Head of caudate nucleus (tissue), 42 donors: ENCODE measurements at regions not wholly inside any gene's neighbourhood (a gene's known extent, or its start where the extent isn't known, plus 50 kb on each side); places are given as distances from the start of the nearest gene placed in this dataset.
"Not testable (repeated sequence)": the region's sequence is repeated elsewhere in the genome, so short reads cannot be mapped to it uniquely, and the experiment has no call there.

Experiments
- DNase-seq, 42 donors: peaks; one replicate each; pipeline versions ENCODE4 v3.0.0 to v3.0.0-alpha.2; 2020 to 2021; ENCODE audit warnings: mixed read lengths in 7 of 42
- intact Hi-C: fragments of 100-400 bp; cut with DNase I; formaldehyde crosslinking; loops from one replicate; pipeline ENCODE4 v1.15.0; 2022

DNA sequence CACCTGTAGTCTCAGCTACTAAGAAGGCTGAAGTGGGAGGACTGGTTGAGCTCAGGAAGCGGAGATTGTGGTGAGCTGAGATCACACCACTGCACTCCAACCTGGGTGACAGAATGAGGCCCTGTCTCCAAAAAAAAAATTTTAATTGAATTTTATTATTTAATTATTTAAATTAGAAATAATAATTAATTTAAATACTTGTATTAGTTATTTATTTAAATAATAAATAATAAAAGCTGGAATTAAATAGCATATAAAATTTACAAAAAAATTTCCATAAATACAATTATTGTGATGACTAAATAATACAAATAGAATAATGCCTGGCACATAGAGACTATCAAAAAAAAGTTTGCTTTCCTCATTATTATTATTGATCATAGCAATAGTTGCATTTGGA is 371.5 kb downstream of the KCNA4 start:
- DNase-seq = no peak
- intact Hi-C loops = no loop called here

DNA sequence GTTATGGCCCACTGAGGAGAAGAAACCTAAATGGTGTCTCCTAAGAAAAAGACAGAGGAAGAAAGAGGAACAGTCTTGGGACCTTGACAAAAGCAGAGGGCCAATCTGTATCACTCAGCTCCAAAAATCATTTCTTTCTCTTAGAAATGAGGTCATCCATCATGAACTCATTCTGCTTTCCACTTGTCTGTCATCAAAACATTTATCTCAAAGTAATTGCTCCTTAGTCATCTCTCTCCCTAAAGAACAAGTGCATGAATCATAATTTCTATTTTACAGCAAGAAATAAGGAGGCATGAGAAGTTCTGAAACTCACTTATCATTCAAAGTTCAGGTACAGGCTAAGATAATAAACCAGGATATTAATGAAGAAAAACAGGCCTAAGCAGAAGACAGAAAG is 375.6 kb downstream of the KCNA4 start:
- DNase-seq = peak in 3 of 42 donors; percentile 1 to 6 (median 5)
- intact Hi-C loops = no loop called here

DNA sequence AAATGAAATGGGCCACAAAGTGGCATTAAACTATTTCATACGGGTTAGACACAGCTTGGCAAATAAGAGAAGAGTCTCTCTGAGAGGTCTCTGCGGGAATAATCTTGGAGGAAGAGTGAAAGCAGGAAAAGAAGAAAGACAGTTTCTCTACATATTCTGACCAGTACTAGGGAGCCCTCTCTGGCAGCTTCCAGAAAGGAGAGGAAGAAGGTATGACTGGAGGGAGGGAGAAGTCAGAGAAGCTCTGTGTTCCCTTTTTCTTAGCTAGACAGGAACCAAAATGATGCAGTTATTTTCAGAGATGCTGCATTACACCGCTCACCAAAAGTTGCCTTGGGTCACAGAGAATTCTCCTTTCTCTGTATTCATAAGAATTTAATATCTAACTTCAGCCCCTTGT is 382.1 kb downstream of the KCNA4 start:
- no peak for DNase-seq
- intact Hi-C loops = no loop called here

DNA sequence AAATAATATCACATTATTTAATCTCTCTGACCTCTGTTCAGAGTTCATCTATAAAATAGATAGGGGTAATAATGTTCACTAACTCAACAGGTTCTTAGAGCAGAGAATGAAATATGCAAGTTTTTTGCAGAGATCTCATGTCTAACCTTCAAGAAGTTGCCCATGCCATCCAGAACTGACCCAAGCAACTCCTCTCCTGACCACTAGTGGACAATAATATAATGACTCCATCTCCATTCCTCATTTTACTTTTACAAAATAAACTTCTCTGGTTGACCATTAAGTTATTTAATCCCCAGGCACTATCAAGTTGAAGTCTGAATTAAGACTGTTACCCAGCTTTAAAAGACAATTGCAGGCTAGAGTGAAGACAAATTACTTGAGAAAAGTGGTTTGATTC is 382.6 kb downstream of the KCNA4 start:
- intact Hi-C loops = no loop called here
- DNase-seq = no peak

DNA sequence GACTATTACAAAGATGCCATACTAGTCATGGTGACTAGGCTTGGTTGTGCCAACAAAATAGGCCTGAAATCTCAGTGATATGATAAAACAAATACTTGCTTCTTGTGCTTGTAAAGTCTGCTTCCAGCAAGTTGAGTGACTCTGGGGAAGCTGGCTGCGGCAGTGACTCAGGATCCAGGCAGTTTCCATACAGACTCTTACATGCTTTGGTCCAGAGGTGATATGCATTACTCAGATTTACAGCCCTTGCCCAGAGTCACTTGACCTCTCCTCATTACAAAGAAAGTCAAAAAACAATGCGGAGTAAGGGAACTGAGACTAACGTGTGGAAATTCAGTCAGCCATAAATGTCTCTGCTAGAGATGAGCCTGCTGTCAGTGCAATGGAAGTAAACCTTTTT is 387.5 kb downstream of the KCNA4 start:
- intact Hi-C loops = no loop called here
- DNase-seq = no peak

DNA sequence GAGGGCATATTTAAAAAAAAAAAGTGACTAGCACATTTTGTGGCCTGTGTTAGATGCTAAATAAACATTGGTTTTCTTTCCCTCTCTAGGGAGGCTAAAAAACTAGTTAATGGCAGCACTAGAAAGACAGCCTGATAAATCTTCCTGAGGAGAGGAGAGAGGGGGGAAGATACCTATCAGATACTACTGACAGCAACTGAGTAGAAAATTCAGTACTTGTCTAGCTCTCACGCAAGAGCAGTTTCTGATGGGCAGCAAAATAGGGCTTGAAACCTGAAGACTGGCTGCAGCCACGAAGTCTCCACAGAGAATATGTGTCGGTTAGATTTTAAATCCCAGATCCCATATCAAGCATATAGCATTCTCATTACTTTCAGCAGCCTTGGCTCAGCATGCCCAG is 388.2 kb downstream of the KCNA4 start:
- intact Hi-C loops = no loop called here
- no peak for DNase-seq

DNA sequence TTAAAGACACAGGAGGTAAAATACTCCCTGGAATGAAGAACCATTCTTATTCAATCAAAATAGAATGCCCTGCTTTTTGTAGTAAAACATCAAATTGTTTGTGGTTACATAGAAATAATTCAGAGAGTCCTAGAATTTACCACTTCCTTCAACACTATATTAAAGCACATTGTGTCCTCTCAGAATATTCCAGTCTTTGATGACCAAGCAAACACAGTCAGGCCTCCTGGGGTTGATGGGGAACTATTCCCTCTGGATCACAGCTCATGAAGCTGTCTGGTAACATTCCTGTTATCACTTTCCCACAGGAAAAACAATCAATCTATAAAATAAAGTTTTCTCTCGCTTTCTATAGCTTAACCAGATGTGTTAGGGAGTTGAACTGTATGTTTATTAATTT is 389.3 kb downstream of the KCNA4 start:
- intact Hi-C loops = no loop called here
- DNase-seq = no peak

DNA sequence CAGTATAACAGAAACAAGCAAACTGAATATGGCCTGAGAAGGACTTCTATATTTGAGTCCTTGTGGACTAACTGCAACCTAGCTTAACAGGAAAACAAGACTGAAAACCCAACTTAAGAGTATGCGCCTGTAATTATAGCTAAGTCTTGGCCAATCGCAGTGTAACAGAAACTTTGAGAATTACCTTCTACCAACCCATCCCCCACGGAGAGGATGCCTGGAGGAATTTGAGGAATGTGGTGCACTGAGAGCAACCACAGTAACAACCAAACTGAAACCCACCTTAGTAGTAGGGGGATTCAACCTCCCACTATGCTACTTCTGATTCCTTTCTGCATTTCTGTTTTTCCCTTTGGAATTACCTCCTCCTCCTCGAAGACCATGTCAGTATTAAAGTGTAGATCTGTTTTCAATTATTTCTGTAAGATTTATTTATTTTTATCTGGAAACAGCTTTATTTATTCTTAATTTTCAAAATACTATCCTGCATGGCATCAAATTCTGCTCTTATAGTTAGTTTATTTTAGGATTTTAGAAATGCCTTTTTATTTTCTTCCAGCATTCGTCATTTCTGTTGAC is 393.6 kb downstream of the KCNA4 start:
- DNase-seq = no peak
- intact Hi-C loops = no loop called here

DNA sequence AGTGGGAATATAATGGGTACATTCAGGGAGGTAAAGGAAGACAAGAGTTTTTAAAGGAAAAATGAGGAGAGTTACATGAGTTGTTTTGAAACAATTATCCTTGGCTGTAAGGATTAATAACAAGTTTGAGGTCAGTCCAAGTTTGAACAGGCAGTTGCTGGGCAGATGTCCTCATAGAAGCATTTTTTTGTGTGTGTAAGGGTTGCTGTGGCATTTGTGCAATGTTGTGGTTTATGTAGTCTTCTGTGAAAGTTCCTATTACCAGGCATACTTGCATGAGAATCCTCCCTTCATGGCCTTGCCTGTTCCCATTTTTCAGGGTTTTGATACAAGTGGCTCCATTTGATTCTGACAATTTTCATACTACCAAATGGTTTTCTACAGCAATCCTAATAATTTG is 400.2 kb downstream of the KCNA4 start:
- no peak for DNase-seq
- intact Hi-C loops = no loop called here

DNA sequence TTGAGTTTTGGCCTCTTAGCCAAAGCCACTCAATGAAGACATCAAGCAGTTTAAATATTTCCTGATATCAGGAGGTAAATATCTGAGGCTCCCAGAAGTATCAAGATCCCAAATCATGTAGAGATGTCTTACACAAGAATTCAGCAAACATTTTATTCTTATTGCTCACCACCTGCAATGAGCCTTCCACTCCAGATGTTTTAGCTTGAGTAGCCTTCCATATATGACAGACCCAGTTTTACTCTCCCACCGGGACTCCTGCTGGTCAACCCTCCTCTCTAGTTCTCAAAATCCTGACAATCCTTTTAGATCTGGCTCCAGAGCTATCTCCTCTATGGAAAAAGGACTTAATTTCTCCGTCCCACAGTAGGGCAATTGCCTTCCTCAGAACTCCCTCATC is 404.4 kb downstream of the KCNA4 start:
- intact Hi-C loops = no loop called here
- DNase-seq = no peak

DNA sequence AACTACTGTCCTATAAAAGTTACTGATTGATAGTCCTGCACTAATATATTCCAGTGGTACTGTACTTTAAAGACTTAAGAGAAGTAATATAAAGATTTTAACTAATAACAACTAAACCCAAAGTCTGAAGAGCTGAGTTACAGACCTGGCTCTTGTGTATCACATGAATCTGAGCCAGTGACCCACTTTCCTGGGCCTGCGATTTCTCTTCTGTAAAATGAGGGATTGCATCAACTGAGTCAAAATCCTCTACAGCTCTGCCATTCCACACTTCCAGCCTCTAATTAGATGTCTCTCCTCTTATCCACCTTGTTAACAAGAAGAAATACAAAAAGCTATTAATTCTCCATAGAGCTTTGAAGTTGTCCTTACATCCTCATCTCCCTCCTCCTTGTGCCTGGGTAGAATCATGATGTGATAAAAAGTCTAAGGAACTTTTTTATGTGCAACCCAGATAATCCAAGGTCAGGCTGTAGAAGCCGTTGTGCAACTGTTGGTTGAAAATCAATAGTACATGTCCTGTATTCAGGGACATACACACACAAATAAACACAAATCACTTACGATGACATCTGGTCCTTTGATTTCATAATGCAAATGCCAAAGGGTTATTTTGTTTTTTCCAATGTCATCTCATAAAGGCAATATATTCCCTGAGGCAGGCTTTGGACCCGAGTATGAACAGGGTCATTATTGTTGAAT is 410.3 kb downstream of the KCNA4 start:
- DNase-seq = no peak
- intact Hi-C loops = no loop called here

DNA sequence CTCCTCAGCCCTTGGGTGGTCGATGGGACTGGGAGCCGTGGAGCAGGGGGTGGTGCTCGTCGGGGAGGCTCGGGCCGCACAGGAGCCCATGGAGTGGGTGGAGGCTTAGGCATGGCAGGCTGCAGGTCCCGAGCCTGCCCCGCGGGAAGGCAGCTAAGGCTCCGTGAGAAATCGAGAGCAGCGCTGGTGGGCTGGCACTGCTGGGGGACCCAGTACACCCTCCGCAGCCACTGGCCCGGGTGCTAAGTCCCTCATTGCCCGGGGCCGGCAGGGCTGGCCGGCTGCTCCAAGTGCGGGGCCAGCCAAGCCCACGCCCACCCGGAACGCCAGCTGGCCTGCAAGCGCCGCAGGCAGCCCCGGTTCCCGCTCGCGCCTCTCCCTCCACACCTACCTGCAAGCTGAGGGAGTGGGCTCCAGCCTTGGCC is 416.7 kb downstream of the KCNA4 start:
- DNase-seq, intact Hi-C loops: not testable (repeated sequence)

DNA sequence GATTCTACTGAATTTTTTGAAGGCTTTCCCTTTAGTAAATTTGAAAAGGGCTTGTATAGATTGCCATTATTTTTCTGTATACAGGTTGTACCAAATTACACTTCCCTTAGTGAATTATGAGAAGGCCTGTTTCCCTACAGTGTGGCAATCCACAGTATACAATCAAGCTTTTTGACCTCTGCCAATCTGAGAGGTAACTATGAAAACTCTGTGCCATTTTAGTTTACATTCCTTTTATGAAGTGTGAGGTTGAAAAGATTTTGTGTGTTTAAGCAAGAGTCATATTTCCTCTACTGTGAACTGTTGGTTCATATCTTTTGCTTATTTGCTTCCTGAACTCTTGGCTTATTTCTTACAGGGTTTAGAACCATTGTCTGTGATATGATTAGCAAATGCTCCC is 432.5 kb downstream of the KCNA4 start:
- intact Hi-C loops = no loop called here
- DNase-seq = no peak

DNA sequence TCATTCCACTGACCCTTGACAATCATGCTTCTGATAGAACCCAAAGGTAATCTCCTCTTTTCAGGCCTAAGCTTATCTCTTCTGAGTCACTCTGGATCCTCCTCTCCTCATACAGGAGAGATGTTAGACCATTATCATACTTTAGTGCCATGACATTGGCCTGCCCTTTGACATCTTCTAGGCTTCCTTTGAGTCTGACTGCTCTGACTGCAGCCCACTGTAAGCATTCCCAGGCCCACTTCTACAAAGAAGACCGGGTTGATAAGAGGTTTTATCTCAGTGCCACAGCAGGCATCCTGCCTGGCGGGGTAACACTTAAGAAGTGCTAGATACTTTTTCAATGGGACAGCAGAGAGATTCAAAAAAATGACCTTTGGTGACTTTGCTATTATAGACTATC is 438.0 kb downstream of the KCNA4 start:
- no peak for DNase-seq
- intact Hi-C loops = no loop called here

DNA sequence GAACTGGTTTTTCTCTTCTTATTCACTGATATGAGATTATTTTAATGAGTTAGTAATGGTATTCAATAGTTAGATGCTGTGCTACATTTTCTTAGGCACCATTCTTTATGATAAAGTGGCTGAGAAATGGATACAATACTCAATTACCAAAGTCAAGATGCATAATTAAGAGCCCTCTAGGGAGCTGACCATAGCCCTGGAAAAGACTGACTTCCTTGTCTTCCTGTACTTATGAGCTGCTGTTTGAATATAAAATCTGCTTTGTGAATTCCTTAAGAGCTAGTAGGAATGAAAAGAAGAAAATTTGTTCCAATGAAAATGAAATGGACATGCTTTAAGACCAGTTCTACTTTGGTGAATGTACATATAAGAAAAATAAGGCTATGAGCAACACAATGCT is 452.3 kb downstream of the KCNA4 start:
- intact Hi-C loops = no loop called here
- DNase-seq = no peak

DNA sequence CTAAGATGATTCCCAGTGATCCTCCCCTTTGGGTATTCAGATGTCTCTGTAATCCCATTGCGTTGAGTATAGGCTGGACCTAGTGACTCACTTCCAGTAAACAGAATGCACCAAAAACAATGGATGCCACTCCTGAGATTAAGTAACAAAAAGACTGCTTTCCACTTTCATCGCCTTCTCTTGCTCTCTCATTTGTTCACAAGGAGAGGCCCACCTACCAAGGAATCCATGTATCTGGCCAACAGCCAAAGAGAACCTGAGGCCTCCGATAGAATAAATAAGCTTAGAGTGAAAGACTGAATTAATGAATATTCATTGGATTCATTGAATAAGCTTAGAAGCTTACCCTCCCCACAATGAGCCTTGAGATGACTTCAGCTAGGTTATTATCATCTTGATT is 454.6 kb downstream of the KCNA4 start:
- intact Hi-C loops = no loop called here
- DNase-seq = no peak

DNA sequence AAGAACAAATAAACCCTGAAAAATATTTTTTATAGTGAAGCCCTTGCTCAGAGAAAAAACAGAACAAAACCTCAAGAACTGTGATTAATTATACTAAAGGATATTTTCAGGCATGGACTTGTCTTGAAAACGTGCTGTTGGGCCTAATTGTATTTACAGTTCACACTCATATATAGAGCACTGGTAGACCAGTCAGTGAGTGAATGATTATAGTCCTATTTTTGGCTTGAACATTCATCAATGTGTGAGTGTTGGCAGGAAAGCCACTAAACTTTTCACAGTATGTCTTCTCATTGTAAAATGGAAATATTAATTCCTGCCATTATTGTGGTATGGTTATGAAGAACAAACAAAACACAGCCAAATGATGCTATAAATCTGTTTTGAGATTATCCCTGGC is 462.8 kb downstream of the KCNA4 start:
- DNase-seq = no peak
- intact Hi-C loops = no loop called here

DNA sequence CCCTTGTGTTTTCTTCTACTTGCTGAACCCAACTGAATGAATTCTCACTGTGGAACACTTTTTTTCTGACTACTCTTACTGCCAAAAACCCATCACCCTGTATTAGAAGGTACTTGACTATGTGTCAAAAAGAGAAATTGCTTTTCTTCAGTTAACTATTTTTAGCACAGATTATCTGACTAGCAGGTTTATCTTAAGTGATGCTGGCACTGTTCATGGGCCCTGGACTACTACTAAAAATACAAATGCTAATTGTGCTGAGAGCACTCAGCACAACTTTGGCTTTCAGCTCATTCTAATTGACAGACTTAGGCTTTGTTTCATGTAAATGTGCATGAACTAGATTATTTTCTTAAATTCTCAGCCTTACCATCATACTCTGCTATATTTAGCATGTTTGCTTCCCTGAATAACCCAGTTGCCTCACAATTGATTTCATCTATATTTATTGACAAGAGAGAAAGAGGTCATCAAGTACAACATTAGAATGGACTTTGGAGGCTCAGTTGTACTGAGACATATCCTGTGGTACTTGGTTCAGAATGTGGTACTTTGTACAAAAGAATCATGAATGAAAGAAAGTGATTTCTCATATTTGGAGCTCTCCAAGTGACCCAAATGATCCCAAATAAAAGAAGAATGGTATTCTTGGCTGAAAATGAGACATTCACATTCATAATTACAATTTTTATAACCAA is 478.3 kb downstream of the KCNA4 start:
- peak in 3 of 42 donors; percentile 13 to 45 (median 21) for DNase-seq
- intact Hi-C loops = no loop called here

DNA sequence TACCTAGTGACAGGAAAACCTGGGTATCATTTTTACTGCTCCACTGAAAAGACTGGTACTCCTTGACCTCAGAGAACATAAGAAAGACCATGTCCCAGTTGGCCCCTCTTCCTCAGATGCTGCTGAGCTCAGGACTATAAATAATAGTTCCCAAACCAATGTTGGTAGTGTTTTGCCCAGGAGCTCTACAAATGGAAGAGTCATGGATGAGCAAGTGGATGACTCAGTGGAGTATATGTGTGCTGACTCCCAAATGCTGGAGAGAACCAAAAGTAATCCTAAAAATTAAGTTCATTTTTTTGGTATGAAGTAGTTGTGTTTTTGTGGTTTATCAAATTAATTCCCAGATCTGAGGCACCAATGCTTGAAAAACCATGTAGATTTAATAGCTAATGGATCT is 482.0 kb downstream of the KCNA4 start:
- no peak for DNase-seq
- intact Hi-C loops = no loop called here

DNA sequence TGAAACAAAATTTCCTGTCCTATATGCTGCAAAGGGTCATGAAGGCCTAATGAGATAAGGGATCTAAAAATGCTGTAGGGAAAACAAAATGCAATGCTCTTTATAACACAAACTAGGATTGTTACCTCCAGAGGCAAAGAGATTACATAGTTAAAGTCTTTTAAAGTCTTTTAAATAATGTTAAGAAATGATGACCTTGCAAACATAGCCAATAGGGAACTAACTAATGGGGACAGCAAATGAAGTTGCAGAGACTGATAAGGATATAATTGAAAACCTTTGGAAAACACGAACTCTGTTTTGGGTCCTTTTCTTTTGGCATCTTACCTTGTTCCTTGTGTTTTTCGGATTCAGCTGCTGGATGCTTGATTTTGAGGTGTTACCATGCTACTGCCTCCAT is 485.9 kb downstream of the KCNA4 start:
- intact Hi-C loops = no loop called here
- DNase-seq = no peak

DNA sequence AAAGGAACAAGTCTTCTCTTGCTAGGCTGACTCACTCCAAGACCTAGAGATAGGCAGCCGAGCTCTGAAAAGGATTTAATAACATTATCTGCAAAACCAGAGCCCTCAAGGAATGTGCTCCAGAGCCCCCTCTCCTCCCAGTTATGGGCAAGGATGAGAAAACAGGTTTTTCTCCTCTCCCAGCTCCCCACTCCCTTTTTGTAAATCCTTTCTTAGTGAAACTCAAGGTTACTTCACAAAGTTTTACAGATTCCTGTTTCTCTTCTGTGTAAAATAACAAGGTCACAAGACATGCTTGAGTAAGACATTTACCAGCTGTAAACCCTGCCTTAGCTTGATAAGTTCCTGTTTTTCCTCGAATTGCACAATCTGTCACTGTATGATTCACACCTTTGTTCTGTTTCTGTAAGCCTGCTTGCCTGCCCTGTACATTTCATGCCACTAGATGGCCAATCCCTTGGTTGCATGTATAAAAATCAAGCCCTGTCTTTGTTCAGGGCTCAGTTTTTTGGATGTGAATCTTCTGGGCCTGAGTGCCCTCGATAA is 489.4 kb downstream of the KCNA4 start:
- intact Hi-C loops = no loop called here
- peak in 5 of 42 donors; percentile 3 to 41 (median 18) for DNase-seq
